HCT116 (cell line): ENCODE measurements at regions not wholly inside any gene's neighbourhood (a gene's known extent, or its start where the extent isn't known, plus 50 kb on each side); places are given as distances from the start of the nearest gene placed in this dataset.

Experiments used
- ATAC-seq: fragments of 200-7000 bp; cut with Tn5 transposase; 2 replicates; pipeline ENCODE4 v1.9.1; 2020; ENCODE audit warnings: mild to moderate bottlenecking, moderate library complexity
- BruUV-seq: library from RNA; stranded (reverse); fragments of 400-500 nt; replicated peaks from 2 replicates; lab custom pipeline; 2021; lab: Mats Ljungman, UMichigan
- CTCF ChIA-PET: fragments of 300-600 bp; sonication (Branson Sonifier 250); formaldehyde crosslinking; loops from one replicate; lab custom pipeline; 2021; ENCODE audit warnings: antibody characterized with exemption; lab: Charles Lee
- POLR2A ChIA-PET: fragments of 300-600, 350-600 bp; sonication (Branson Sonifier 250); formaldehyde crosslinking; loops from one replicate; lab custom pipeline; 2021; ENCODE audit warnings: antibody characterized with exemption; lab: Charles Lee
- RAD21 ChIA-PET, 2 experiments: fragments of 300-600 bp; sonication (Branson Sonifier 250); formaldehyde crosslinking; loops; one replicate each; lab custom pipeline; 2023; ENCODE audit warnings: low total read pairs in 2 of 2; ENCODE audit not compliant: uncharacterized antibody in 2 of 2, unreplicated experiment in 2 of 2, low non-redundant PET in 1 of 2; lab: Charles Lee
- DNase-seq: peaks from one replicate; pipeline ENCODE4 v3.0.0-alpha.2; 2010; ENCODE audit warnings: low read depth, low spot score
- H2AFZ ChIP-seq: fragments of 200-600 bp; shearing (Covaris generic), sonication (generic); 2 replicates; pipeline ENCODE4 v1.6.1; 2017; ENCODE audit warnings: low read depth, mixed run types, mixed read lengths, antibody characterized with exemption, low read length; ENCODE audit not compliant: poor library complexity, severe bottlenecking
- H3K27ac ChIP-seq: 2 replicates; pipeline ENCODE4 v1.5.1; 2012; ENCODE audit warnings: low read depth, low read length
- H3K27me3 ChIP-seq: fragments of 200-600 bp; sonication (generic); 2 replicates; pipeline ENCODE4 v1.6.1; 2016; ENCODE audit warnings: mixed run types, low read length, mixed read lengths; ENCODE audit not compliant: insufficient read depth
- H3K36me3 ChIP-seq, 2 experiments: fragments of 200-500 bp in 1 of 2; fragments of 200-600 bp in 1 of 2; sonication (Bioruptor generic) in 1 of 2; sonication (generic) in 1 of 2; 2 replicates each; pipeline versions ENCODE4 v1.5.1 to v1.6.1; 2014 to 2016; ENCODE audit warnings: low read length in 2 of 2, inconsistent platforms in 1 of 2, mixed read lengths in 1 of 2, mixed run types in 1 of 2; ENCODE audit not compliant: insufficient read depth in 2 of 2, control insufficient read depth in 1 of 2
- H3K4me1 ChIP-seq, 2 experiments: fragments of 200-600 bp in 1 of 2; sonication (generic) in 1 of 2; 2 replicates each; pipeline versions ENCODE4 v1.5.1 to v1.6.1; 2012 to 2017; ENCODE audit warnings: low read length in 2 of 2, inconsistent platforms in 1 of 2, mild to moderate bottlenecking in 1 of 2, mixed read lengths in 1 of 2, mixed run types in 1 of 2, moderate library complexity in 1 of 2; ENCODE audit not compliant: insufficient read depth in 2 of 2, control insufficient read depth in 1 of 2
- H3K4me2 ChIP-seq: fragments of 200-600 bp; sonication (generic); 2 replicates; pipeline ENCODE4 v1.6.1; 2017; ENCODE audit warnings: mixed run types, low read length, mixed read lengths
- H3K4me3 ChIP-seq, 2 experiments: fragments of 200-600 bp in 1 of 2; sonication (generic) in 1 of 2; replicated peaks in 1 of 2; 2 replicates each; pipeline ENCODE4 v1.5.1; 2011 to 2016; ENCODE audit warnings: low read length in 2 of 2, control low read depth in 1 of 2, low read depth in 1 of 2, mild to moderate bottlenecking in 1 of 2, mixed read lengths in 1 of 2, mixed run types in 1 of 2
- H3K79me2 ChIP-seq: fragments of 200-600 bp; sonication (generic); 2 replicates; pipeline ENCODE4 v1.6.1; 2017; ENCODE audit warnings: mild to moderate bottlenecking, mixed run types, low read length, moderate library complexity, mixed read lengths; ENCODE audit not compliant: insufficient read depth
- H3K9ac ChIP-seq: fragments of 200-600 bp; sonication (generic); 2 replicates; pipeline ENCODE4 v1.6.1; 2016; ENCODE audit warnings: low read length, mixed read lengths
- H3K9me2 ChIP-seq: fragments of 200-600 bp; sonication (generic), shearing (Covaris generic); 2 replicates; pipeline ENCODE4 v1.6.1; 2017; ENCODE audit warnings: mixed run types, mild to moderate bottlenecking, moderate library complexity; ENCODE audit not compliant: insufficient read depth
- H3K9me3 ChIP-seq, 2 experiments: fragments of 200-500 bp in 1 of 2; fragments of 200-600 bp in 1 of 2; sonication (Bioruptor generic) in 1 of 2; sonication (generic) in 1 of 2; 2 replicates each; pipeline ENCODE4 v1.6.1; 2014 to 2017; ENCODE audit warnings: low read length in 2 of 2, mixed read lengths in 2 of 2, inconsistent platforms in 1 of 2, low read depth in 1 of 2, mild to moderate bottlenecking in 1 of 2, mixed run types in 1 of 2, moderate library complexity in 1 of 2; ENCODE audit not compliant: control insufficient read depth in 1 of 2, insufficient read depth in 1 of 2
- H4K20me1 ChIP-seq: fragments of 200-600 bp; sonication (generic), shearing (Covaris generic); 2 replicates; pipeline ENCODE4 v1.6.1; 2017; ENCODE audit warnings: mixed run types, mild to moderate bottlenecking, moderate library complexity; ENCODE audit not compliant: insufficient read depth
- CBX3 ChIP-seq: IDR thresholded peaks from 2 replicates; pipeline ENCODE4 v1.6.1; 2012; ENCODE audit warnings: low read depth
- EGR1 ChIP-seq: IDR thresholded peaks from 2 replicates; pipeline ENCODE4 v1.6.1; 2012; ENCODE audit warnings: low read depth
- EZH2 ChIP-seq: fragments of 200-600 bp; sonication (generic); IDR thresholded peaks from 2 replicates; pipeline ENCODE4 v1.6.1; 2017; ENCODE audit warnings: antibody characterized with exemption, mixed run types
- JUND ChIP-seq: IDR thresholded peaks from 2 replicates; pipeline ENCODE4 v1.6.1; 2012
- POLR2A ChIP-seq: IDR thresholded peaks from 2 replicates; pipeline ENCODE4 v1.7.0; 2011; ENCODE audit warnings: borderline replicate concordance; ENCODE audit not compliant: insufficient read depth, insufficient read length; ENCODE audit errors: extremely low read depth
- POLR2AphosphoS5 ChIP-seq: IDR thresholded peaks from 2 replicates; pipeline ENCODE4 v1.6.1; 2011; ENCODE audit warnings: mild to moderate bottlenecking, low read depth, low read length, moderate library complexity
- RAD21 ChIP-seq: IDR thresholded peaks from 2 replicates; pipeline ENCODE4 v1.6.1; 2012; ENCODE audit warnings: low read depth, mild to moderate bottlenecking
- SIN3A ChIP-seq: IDR thresholded peaks from 2 replicates; pipeline ENCODE4 v1.6.1; 2012; ENCODE audit warnings: low read depth
- SP1 ChIP-seq: IDR thresholded peaks from 2 replicates; pipeline ENCODE4 v1.6.1; 2012; ENCODE audit warnings: low read depth
- SRF ChIP-seq: IDR thresholded peaks from 2 replicates; pipeline ENCODE4 v1.6.1; 2012; ENCODE audit warnings: low read depth
- TCF7L2 ChIP-seq: IDR thresholded peaks from 2 replicates; pipeline ENCODE4 v1.7.0; 2011; ENCODE audit warnings: borderline replicate concordance, inconsistent platforms; ENCODE audit not compliant: insufficient read depth, insufficient read length; ENCODE audit errors: extremely low read depth
- YY1 ChIP-seq: IDR thresholded peaks from 2 replicates; pipeline ENCODE4 v1.6.1; 2011; ENCODE audit warnings: low read length, low read depth, moderate library complexity, mild to moderate bottlenecking; ENCODE audit not compliant: insufficient replicate concordance; ENCODE audit errors: extremely low read depth
- ZFX ChIP-seq: fragments of 450-650 bp; IDR thresholded peaks from 2 replicates; pipeline ENCODE4 v1.6.1; 2017
- ZNF274 ChIP-seq: fragments of 200-500 bp; sonication (Bioruptor generic); IDR thresholded peaks from 2 replicates; pipeline ENCODE4 v1.6.1; 2014; ENCODE audit warnings: mild to moderate bottlenecking, low read depth, low read length, inconsistent platforms
- intact Hi-C: fragments of 100-400 bp; cut with micrococcal nuclease; formaldehyde crosslinking; loops from 2 replicates; pipeline ENCODE4 v1.10.0; 2022
- TF ChIP-seq, protein P1 (sequence below), 3 experiments: fragments of 200-600 bp in 1 of 3; sonication (generic) in 1 of 3; IDR thresholded peaks in 2 of 3; conservative IDR thresholded peaks in 1 of 3; 2 replicates each; pipeline ENCODE4 v1.5.1; 2012 to 2017; ENCODE audit warnings: low read depth in 2 of 3, low read length in 2 of 3, antibody characterized with exemption in 1 of 3, borderline replicate concordance in 1 of 3, control low read depth in 1 of 3, mild to moderate bottlenecking in 1 of 3, mixed read lengths in 1 of 3, mixed run types in 1 of 3, moderate library complexity in 1 of 3; ENCODE audit not compliant: insufficient read depth in 1 of 3
- TF ChIP-seq, protein P2 (sequence below): IDR thresholded peaks from 2 replicates; pipeline ENCODE4 v1.6.1; 2011; ENCODE audit warnings: mild to moderate bottlenecking, low read length, moderate library complexity; ENCODE audit not compliant: insufficient replicate concordance; ENCODE audit errors: extremely low read depth
- TF ChIP-seq, protein P3 (sequence below): IDR thresholded peaks from 2 replicates; pipeline ENCODE4 v1.6.1; 2012
- TF ChIP-seq, protein P4 (sequence below): IDR thresholded peaks from 2 replicates; pipeline ENCODE4 v1.6.1; 2012

DNA sequence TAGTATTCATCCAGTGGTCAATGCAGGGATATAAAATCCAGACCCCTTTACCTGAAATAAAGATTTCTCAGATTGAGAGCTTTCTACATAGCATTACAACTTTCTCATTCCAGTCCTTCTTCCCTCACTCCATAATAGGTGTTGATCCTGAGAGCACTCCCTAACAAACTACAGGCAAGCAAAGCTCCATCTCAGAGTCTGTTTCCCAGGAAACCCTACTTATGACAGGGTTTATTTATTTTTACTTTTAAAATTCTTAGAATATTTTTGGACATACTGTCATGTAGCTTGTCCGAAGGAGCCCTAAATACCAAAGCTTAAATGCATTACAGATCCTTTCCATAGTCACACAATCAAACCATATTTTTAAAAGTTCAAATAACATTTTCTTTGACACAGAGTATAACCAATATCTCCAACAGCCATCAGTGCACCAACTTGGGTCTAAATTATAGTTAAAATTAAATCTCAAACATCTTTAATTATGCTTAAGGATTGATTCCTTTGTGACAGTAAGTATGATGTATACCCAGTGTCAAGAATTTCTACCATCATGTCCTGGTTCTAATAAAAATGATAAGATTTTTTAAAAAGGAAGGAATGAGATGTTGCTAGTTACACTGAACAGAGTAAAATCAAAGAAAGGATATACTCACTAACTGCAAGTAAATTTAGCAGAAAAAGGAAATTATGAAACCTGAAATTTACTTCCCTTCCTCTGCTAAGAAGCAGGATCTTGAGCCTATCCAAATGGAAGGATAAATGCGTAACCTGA is 580.4 kb upstream of the ADGRL3 start:
- RAD21 ChIA-PET: no interaction called here
- H3K27ac ChIP-seq: no peak overlapping the region
- CTCF ChIA-PET: no interaction called here
- POLR2A ChIA-PET: no interaction called here
- no peaks in the 10 kb centered on the region for H3K4me1 ChIP-seq
- DNase-seq (no peak), ATAC-seq (no peak)
- no TSS peak for BruUV-seq
- no peaks in the 10 kb centered on the region for H3K9me2 ChIP-seq
- H3K79me2 ChIP-seq: no peaks in the 10 kb centered on the region
- H3K36me3 ChIP-seq: no peaks in the 10 kb centered on the region
- H2AFZ ChIP-seq: no peak overlapping the region
- H3K27me3 ChIP-seq: no peaks in the 10 kb centered on the region
- intact Hi-C loops: no loop called here
- no peak overlapping the region for H3K4me3 ChIP-seq
- TF ChIP-seq TCF7L2: no peak
- TF ChIP-seq, protein P1, sequence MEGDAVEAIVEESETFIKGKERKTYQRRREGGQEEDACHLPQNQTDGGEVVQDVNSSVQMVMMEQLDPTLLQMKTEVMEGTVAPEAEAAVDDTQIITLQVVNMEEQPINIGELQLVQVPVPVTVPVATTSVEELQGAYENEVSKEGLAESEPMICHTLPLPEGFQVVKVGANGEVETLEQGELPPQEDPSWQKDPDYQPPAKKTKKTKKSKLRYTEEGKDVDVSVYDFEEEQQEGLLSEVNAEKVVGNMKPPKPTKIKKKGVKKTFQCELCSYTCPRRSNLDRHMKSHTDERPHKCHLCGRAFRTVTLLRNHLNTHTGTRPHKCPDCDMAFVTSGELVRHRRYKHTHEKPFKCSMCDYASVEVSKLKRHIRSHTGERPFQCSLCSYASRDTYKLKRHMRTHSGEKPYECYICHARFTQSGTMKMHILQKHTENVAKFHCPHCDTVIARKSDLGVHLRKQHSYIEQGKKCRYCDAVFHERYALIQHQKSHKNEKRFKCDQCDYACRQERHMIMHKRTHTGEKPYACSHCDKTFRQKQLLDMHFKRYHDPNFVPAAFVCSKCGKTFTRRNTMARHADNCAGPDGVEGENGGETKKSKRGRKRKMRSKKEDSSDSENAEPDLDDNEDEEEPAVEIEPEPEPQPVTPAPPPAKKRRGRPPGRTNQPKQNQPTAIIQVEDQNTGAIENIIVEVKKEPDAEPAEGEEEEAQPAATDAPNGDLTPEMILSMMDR (IDR thresholded peaks at IDR 0.05 in 2 of 3, conservative IDR thresholded peaks at IDR 0.05 in 1 of 3; ENCODE audit: borderline replicate concordance in 1 of 3, insufficient read depth in 1 of 3, low read depth in 2 of 3, low read length in 2 of 3): no peak
- no peak for TF ChIP-seq JUND
- TF ChIP-seq EGR1: no peak
- no peak for TF ChIP-seq ZNF274
- TF ChIP-seq ZFX: no peak
- no peak for TF ChIP-seq POLR2AphosphoS5
- TF ChIP-seq, protein P2, sequence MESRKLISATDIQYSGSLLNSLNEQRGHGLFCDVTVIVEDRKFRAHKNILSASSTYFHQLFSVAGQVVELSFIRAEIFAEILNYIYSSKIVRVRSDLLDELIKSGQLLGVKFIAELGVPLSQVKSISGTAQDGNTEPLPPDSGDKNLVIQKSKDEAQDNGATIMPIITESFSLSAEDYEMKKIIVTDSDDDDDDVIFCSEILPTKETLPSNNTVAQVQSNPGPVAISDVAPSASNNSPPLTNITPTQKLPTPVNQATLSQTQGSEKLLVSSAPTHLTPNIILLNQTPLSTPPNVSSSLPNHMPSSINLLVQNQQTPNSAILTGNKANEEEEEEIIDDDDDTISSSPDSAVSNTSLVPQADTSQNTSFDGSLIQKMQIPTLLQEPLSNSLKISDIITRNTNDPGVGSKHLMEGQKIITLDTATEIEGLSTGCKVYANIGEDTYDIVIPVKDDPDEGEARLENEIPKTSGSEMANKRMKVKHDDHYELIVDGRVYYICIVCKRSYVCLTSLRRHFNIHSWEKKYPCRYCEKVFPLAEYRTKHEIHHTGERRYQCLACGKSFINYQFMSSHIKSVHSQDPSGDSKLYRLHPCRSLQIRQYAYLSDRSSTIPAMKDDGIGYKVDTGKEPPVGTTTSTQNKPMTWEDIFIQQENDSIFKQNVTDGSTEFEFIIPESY: no peak
- no peak for TF ChIP-seq CBX3
- no peak for TF ChIP-seq YY1
- TF ChIP-seq, protein P3, sequence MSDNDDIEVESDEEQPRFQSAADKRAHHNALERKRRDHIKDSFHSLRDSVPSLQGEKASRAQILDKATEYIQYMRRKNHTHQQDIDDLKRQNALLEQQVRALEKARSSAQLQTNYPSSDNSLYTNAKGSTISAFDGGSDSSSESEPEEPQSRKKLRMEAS: no peak
- TF ChIP-seq SIN3A: no peak
- TF ChIP-seq, protein P4, sequence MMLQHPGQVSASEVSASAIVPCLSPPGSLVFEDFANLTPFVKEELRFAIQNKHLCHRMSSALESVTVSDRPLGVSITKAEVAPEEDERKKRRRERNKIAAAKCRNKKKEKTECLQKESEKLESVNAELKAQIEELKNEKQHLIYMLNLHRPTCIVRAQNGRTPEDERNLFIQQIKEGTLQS: no peak
- no peak for TF ChIP-seq EZH2
- TF ChIP-seq POLR2A: no peak
- no peak for TF ChIP-seq SP1
- TF ChIP-seq RAD21: no peak
- TF ChIP-seq SRF: no peak
- no peak overlapping the region for H3K4me2 ChIP-seq
- peaks cover 8 to 16% of the 10 kb centered on the region in 2 experiments; a peak in 3 of 4 replicates for H3K9me3 ChIP-seq
- no peak overlapping the region for H3K9ac ChIP-seq
- H4K20me1 ChIP-seq: no peaks in the 10 kb centered on the region
